ENCODE measurements at regions not wholly inside any gene's neighbourhood (a gene's known extent, or its start where the extent isn't known, plus 50 kb on each side); places are given as distances from the start of the nearest gene placed in this dataset.

GRCh38 chr2:62363166-62363565, 142.8 kb downstream of the TMEM17 start:
- Histone ChIP-seq H3F3A (ENCODE audit: insufficient read depth, low read length, poor library complexity, severe bottlenecking) (no peaks in the 10 kb centered on the region), H3K27me3 (ENCODE audit: insufficient read depth, low read depth, low read length) (no peaks in the 10 kb centered on the region), H4K20me1 (ENCODE audit: insufficient read depth) (no peaks in the 10 kb centered on the region), H3K9ac (ENCODE audit: low read length) (no peak overlapping the region), H3K9me2 (ENCODE audit: insufficient read depth, low read length) (no peaks in the 10 kb centered on the region), H3K27ac (ENCODE audit: low read length) (no peak overlapping the region), H3K36me3 (ENCODE audit: insufficient read depth, low read length) (no peaks in the 10 kb centered on the region), H3K4me3 (ENCODE audit: low read length) (no peak overlapping the region), H3K4me2 (ENCODE audit: low read length) (no peak overlapping the region), H2AFZ (ENCODE audit: low read depth, low read length) (no peak overlapping the region), H3K79me2 (replicated peaks; ENCODE audit: insufficient read depth, low read length) (no peaks in the 10 kb centered on the region), H3K9me3 (ENCODE audit: low read length) (no peaks in the 10 kb centered on the region)
- TF ChIP-seq REST (IDR thresholded peaks at IDR 0.05; ENCODE audit: borderline replicate concordance), result no peak
- TF ChIP-seq EP300 (conservative IDR thresholded peaks at IDR 0.05; ENCODE audit: poor library complexity, severe bottlenecking), result no peak
- no peak for TF ChIP-seq SMC3 (conservative IDR thresholded peaks at IDR 0.05; ENCODE audit: poor library complexity)
- TF ChIP-seq TAF1 (IDR thresholded peaks at IDR 0.05; ENCODE audit: low read depth), result no peak
- TF ChIP-seq RAD21 (conservative IDR thresholded peaks at IDR 0.05), result no peak
- TF ChIP-seq MXI1 (conservative IDR thresholded peaks at IDR 0.05; ENCODE audit: poor library complexity, severe bottlenecking), result no peak
- no peak for TF ChIP-seq POLR2AphosphoS5 (IDR thresholded peaks at IDR 0.05)
- TF ChIP-seq CTCF (IDR thresholded peaks at IDR 0.05; ENCODE audit: poor library complexity, severe bottlenecking), result no peak

- H3K4me2 ChIP-seq (ENCODE audit: low read length), result no peak overlapping the region
- H3K79me2 ChIP-seq (replicated peaks; ENCODE audit: insufficient read depth, low read length), result no peaks in the 10 kb centered on the region
- no peak overlapping the region for H3K4me3 ChIP-seq (ENCODE audit: low read length)
- no peak overlapping the region for H3K9ac ChIP-seq (ENCODE audit: low read length)
- H3K9me3 ChIP-seq (ENCODE audit: low read length), result no peaks in the 10 kb centered on the region
- no peaks in the 10 kb centered on the region for H4K20me1 ChIP-seq (ENCODE audit: insufficient read depth)
- H3F3A ChIP-seq (ENCODE audit: insufficient read depth, low read length, poor library complexity, severe bottlenecking), result no peaks in the 10 kb centered on the region
- no peaks in the 10 kb centered on the region for H3K27me3 ChIP-seq (ENCODE audit: insufficient read depth, low read depth, low read length)
- no peak overlapping the region for H3K27ac ChIP-seq (ENCODE audit: low read length)
- H3K36me3 ChIP-seq (ENCODE audit: insufficient read depth, low read length), result no peaks in the 10 kb centered on the region
- H3K9me2 ChIP-seq (ENCODE audit: insufficient read depth, low read length), result no peaks in the 10 kb centered on the region
- no peak overlapping the region for H2AFZ ChIP-seq (ENCODE audit: low read depth, low read length)
- TF ChIP-seq POLR2AphosphoS5 (IDR thresholded peaks at IDR 0.05), result no peak
- TF ChIP-seq MXI1 (conservative IDR thresholded peaks at IDR 0.05; ENCODE audit: poor library complexity, severe bottlenecking), result no peak
- TF ChIP-seq SMC3 (conservative IDR thresholded peaks at IDR 0.05; ENCODE audit: poor library complexity), result no peak
- no peak for TF ChIP-seq CTCF (IDR thresholded peaks at IDR 0.05; ENCODE audit: poor library complexity, severe bottlenecking)
- TF ChIP-seq EP300 (conservative IDR thresholded peaks at IDR 0.05; ENCODE audit: poor library complexity, severe bottlenecking), result no peak
- no peak for TF ChIP-seq REST (IDR thresholded peaks at IDR 0.05; ENCODE audit: borderline replicate concordance)
- no peak for TF ChIP-seq RAD21 (conservative IDR thresholded peaks at IDR 0.05)
- no peak for TF ChIP-seq TAF1 (IDR thresholded peaks at IDR 0.05; ENCODE audit: low read depth)
- no peak for TF ChIP-seq EZH2 (IDR thresholded peaks at IDR 0.05; ENCODE audit: borderline replicate concordance, insufficient read depth, low read length, poor library complexity, severe bottlenecking)
Observed at GRCh38 chr2:62362561-62362960, 143.4 kb downstream of the TMEM17 start.
